Activated naive CD4-positive, alpha-beta T cell treated with anti-CD3 and anti-CD28 coated beads, Interleukin-2, amount 50 U/mL, for 16 hours (primary cell): ENCODE measurements at regions not wholly inside any gene's neighbourhood (a gene's known extent, or its start where the extent isn't known, plus 50 kb on each side); places are given as distances from the start of the nearest gene placed in this dataset.

ENCODE experiments used
- DNase-seq: peaks from one replicate; pipeline ENCODE4 v3.0.0-alpha.2; 2020

DNA sequence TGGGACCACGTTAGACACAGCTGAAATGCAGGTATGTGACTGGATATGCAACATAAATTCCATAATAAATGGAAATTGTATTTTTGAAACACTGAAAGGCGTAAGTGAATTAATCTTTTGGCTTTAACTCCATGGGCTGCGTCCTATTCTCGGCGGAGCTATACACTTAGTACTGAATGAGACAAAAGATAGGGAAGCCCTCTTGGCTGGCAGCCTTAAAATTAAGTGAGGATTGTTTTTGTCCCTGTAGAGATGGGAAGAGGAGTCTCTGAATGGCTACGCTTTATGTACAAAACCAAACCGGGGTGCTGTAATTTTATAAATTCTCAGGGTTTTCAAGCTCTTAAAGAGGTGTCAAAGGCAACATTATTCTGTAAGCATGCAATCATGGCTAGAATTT, 429.8 kb downstream of the QKI start:
- DNase-seq, result no peak

DNA sequence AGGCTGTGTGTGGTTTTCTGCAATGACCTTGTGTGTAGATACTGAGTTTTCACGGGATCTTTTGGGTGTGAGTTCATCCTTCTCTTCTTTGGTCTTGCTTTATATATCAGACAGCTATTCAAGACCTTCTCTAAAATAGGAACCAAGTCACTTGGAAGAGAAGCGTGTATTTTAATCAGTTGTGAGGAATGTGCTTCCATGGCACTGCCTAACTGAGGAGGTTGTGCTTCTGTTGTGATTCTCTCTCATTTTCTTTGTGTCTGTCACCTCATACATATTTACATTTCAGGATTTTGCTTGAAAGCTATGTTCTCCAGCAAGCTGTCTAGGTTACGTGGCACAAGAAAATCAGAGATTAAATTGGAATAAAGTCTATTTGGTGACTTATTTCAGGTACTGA, 428.7 kb downstream of the QKI start:
- DNase-seq, result no peak

GRCh38 chr6:163842467-163842866, 427.9 kb downstream of the QKI start:
- no peak for DNase-seq

- DNase-seq, result no peak
Measured at GRCh38 chr6:163841733-163842132, 427.2 kb downstream of the QKI start.

DNA sequence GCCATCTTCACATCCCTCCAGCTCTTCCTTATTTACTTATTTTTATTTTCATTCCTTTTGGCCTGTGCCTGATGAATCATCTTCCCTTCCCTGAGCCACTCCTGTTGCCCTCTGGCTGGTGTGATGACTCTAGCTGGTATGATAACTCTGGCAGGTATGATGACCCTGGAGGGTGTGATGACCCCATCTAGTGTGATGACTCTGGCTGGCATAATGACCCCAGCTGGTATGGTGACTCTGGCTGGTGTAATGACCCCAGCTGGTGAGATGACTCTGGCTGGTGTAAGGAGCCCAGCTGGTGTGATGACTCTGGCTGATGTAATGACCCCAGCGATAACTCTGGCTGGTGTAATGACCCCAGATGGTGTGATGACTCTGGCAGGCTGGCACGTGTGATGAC, 426.8 kb downstream of the QKI start:
- DNase-seq, result no peak

DNA sequence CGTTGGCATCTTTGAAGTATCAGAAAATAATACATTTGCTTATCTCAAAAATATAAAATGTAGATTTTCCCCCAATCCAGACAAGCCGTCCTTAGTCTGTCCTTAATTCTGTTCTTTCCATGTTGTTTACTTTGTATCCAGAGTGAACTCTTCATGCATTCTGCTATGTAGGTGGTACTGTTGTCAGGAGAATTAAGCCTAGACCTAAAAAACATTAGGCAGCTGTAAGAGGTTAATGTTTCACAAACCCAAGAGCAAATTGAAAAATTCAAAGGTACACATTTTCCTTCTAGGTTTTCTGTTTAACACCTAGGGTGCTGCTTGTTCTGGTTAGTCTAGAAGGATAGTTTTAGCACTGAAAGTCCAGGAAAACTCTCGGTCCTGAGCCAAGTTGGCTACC, 426.4 kb downstream of the QKI start:
- DNase-seq, result no peak

DNA sequence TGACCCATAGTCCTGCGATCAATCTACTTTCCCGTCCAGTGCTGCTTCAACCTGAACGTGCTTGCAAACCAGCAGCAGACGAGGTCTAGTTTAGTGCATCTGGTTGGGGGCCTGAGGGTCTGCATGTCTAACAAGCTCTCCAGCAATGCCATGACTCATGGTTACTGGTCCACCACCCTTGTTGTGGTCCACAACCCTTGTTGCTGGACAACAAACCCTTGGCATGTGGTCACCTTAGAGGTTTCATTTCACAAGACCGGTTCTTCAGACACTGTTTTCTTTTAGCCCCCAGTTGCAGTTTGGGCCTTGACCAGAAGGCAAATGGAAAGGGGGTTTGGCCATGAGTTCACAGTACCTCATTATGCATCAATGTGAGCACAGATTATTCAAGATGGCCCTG, 424.8 kb downstream of the QKI start:
- DNase-seq, result no peak

GRCh38 chr6:163837691-163838431, 423.3 kb downstream of the QKI start:
- DNase-seq, result no peak

GRCh38 chr6:163836876-163837690, 422.6 kb downstream of the QKI start:
- DNase-seq, result no peak

- no peak for DNase-seq
Measured at GRCh38 chr6:163835439-163836171, 421.1 kb downstream of the QKI start.

DNA sequence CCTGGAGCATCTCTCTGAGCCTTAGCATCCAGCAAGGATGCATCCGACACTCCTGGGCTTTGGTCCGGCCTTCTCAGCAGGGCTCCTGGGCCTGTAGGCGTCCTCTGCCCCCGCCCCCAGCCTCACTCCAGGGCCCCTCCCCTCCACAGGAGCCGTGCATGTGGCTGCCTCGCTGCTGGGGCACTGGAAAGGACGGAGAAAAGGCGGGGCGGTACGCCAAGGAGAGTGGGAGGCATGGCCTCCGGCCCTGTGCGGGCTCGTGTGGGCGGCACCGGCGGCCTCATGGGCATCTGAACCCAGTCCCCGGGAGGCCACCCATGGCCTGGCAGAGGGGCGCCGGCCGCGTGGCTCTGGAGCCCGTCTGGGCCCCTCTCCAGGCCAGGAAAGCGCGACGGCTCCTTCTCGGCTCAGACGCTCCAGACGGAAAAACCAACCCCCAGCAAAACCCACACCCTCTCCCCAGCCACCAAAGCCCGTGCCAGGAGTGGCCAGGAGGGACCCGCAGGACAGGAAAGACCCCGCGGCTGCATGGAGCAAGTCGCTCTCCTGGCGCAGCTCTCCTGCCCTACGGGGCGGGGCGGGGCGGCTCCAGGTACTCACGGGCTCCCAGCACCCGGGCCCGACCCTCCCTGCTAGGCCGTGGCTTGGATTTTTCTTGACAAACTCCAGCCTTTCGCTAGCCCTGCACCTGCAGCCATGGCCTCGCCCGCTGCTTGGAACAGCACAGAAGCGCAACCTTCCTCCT, 419.9 kb downstream of the QKI start:
- DNase-seq, result no peak

DNA sequence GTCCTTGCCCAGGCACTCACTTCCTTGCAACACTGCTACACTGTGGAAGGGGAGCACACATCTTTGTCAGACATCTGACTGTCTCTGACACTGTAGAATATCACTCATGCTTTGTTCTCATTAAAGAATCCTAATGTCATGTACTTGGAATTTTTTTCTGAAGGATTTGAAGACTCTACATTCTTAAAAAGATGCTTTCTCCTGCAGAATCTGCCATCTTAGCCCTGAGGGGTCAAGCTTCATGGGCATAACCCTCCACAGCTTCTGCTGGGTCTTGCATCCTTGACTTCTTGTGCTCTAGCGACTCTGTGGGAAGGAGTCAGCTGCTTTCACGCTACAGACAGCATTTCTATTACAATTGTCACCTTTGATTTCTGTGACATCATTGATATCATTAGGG, 417.2 kb downstream of the QKI start:
- DNase-seq, result no peak

- no peak for DNase-seq
Measured at GRCh38 chr6:163830641-163831040, 416.1 kb downstream of the QKI start.

DNA sequence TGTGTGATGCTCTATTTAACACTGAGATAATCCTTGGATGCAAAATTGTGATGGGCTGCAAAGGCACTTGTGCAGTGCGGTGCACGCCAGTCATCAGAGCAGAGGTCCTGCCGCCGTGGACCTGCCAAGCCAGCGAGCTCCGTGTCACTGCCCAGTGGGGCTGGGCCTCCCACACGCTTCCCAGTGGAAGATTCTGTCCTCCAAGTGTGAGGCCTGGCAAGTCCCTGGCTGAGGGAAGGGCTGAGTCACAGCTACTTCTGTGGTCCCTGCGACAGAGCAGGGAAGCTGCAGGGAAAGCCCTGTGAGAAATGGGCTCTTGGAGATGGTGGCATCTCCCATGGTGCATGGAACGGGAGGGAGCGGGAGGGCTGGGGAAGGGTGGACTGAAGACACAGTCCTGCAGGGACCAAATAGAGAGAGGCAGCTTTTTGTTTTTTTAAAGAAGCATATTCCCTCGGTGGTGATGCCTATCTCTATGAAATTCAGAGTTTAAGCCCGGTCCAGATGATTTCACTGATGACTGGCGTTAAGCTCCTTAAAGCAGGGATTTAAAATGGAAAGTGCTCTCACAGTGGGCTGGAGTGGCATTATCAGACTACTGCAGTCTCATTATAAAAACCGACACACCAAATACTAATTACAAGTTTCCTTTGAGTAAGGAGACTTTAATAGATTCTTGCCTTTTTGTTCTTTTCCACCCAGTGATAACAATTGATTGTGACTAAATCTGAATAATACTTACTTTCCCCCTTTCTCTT, 413.7 kb downstream of the QKI start:
- DNase-seq, result no peak

DNA sequence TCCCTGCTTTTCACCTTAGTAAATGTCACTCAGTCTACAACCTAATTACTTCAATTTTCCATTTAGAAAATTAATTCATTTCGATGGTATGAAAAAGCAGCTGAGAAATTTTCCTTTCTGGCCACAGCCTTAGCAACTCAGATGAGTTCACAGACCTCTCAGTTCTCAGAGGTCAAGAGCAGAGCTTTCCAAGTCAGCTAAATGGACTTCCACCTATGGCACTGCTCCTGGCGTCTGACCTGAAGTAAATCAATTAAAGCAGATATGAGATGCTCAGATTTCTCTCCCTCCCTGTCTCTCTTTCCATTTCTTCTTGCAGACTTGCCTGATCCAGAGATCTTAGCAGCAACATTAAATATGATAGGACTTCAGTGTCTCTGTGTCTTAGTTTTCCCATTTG, 412.6 kb downstream of the QKI start:
- DNase-seq, result no peak

DNA sequence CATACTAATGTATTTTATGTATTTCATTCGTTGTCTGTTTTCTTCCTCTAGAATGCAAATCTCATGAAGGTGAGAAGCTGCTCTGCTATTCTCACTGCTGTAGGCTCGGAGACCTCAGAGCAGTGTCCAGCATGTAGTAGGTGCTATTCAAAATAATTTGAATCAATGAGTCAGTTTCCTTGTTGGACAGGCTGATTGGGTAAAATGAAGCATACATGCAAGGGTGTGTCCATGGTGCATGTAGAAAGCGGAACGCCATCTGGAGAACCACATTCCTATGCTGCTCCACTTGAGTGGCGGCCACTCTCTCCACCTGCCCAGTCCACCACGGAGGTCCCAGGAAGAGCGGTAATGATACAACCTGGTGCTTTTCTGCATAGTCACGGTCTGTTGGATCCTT, 412.1 kb downstream of the QKI start:
- no peak for DNase-seq

GRCh38 chr6:163825033-163825432, 410.5 kb downstream of the QKI start:
- no peak for DNase-seq

DNA sequence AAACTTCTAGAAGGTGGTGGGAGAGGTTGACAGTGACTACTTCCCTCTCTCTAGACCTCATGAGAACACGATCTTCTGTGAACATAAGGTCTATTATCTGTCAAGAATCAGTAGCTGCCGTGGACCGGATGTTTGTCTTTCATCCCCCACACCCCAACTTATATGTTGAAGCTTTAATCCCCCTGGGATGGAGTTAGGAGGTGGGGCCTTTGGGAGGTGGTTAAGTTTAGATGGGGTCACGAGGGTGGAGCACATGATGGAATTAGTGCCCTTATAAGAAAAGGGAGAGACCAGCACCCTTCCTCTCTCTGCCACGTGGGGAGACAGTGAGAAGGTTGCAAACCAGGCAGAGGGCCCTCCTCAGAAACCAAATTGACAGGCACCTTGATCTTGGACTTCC, 409.1 kb downstream of the QKI start:
- no peak for DNase-seq

DNA sequence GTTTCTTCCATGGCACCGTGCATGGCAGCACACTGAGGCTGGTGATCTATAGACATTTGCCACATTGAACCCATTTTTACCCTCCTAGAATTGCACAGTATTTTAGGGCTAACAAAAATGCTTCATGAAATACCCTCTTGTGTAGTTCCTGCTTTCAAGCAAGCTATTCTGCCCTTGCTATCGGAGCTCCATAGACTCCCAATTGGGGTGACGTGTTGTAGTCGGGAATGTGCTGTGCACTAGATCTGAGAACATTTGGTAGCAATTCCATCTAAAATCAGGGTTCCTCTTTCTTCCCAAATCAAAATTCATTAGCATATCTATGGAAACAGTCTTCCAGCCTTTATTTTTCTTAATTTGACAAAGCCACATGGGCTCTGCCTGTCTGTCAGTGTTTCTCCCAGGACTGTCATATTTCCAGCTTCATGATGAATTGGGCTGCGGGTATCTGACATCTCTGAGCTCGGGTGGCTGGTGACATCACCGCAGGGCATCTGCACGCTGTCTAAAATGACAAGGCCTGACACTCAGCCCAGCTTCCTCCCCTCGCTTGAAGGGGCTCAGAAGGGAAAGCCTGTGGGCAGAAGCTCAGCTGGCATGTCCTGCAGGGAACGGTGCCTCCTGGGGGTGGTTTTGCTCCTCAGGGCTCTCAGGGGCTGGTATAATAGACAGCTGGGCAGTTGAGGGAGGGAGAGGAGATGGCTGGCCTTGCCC, 406.4 kb downstream of the QKI start:
- no peak for DNase-seq

- DNase-seq, result no peak
Measured at GRCh38 chr6:163820171-163820570, 405.7 kb downstream of the QKI start.

DNA sequence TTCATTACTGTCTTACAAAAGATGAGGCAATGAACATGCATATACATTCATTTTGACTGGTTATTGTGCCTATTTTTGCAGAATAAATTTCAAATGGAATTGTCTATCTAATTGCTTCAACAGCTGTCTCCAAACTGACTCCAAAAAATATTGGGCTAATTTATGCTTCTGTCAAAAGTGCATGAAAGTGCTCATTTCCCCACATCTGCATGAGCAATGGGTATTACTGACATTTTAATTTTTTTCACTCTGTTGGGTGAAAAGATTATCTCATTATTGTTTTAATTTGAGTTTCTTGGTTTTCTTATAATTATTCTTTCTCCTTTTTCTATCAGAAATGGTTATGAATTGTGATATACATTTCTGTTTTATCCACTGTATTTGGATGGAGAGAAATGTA, 404.2 kb downstream of the QKI start:
- DNase-seq, result no peak

DNA sequence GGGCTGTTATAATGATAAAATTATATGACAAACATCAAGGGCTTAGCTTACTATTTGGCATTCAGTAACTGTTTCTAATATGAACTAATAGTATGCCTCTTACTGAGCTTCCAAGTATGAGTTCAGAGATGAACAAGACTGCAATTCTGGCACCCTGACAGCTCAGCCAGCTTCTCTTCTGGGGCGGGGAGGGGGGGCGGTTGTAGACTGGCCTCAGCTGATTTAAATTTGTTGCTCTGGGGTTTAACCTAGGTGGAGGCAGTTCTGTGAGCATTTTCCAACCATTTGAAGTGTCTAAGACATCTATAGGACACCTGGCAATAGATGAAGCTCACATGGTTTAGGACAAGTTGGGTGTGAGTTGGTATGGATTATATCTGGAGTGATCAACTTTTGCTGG, 401.9 kb downstream of the QKI start:
- no peak for DNase-seq
